T-helper 17 cell (primary cell): ENCODE measurements at regions not wholly inside any gene's neighbourhood (a gene's known extent, or its start where the extent isn't known, plus 50 kb on each side); places are given as distances from the start of the nearest gene placed in this dataset.

Experiments
- ATAC-seq: fragments of 150-1000 bp; cut with Tn5 transposase; 2 replicates; pipeline ENCODE4 v1.10.0; 2021; ENCODE audit warnings: mild to moderate bottlenecking, moderate library complexity
- DNase-seq, 3 donors: peaks; one replicate each; pipeline versions ENCODE4 v3.0.0 to v3.0.0-alpha.2; 2020 to 2021
- H3K9me3 ChIP-seq: one replicate; pipeline ENCODE4 v1.7.0; 2013; ENCODE audit warnings: low read length, mild to moderate bottlenecking; ENCODE audit not compliant: control insufficient read depth, poor library complexity, severe bottlenecking
- H3K27ac Mint-ChIP-seq: one replicate; pipeline ENCODE4 v1.8.0; 2022; ENCODE audit warnings: mild to moderate bottlenecking, moderate library complexity, mixed read lengths
- H3K27me3 Mint-ChIP-seq: one replicate; pipeline ENCODE4 v1.8.0; 2022; ENCODE audit warnings: mixed read lengths
- H3K36me3 Mint-ChIP-seq: one replicate; pipeline ENCODE4 v1.8.0; 2022; ENCODE audit warnings: low read depth, mixed read lengths
- H3K4me1 Mint-ChIP-seq: one replicate; pipeline ENCODE4 v1.8.0; 2022; ENCODE audit warnings: mild to moderate bottlenecking, mixed read lengths
- H3K4me3 Mint-ChIP-seq: one replicate; pipeline ENCODE4 v1.8.0; 2022; ENCODE audit warnings: mild to moderate bottlenecking, moderate library complexity, mixed read lengths

GRCh38 chr7:98679741-98680140 is 62.7 kb downstream of the NPTX2 start:
- no peaks in the 10 kb centered on the region for H3K4me1 Mint-ChIP-seq
- no peaks in the 10 kb centered on the region for H3K9me3 ChIP-seq
- no peak overlapping the region for H3K27ac Mint-ChIP-seq
- H3K27me3 Mint-ChIP-seq = peaks cover 26% of the 10 kb centered on the region
- H3K36me3 Mint-ChIP-seq = no peaks in the 10 kb centered on the region
- no peak for DNase-seq
- no peak for ATAC-seq
- H3K4me3 Mint-ChIP-seq = no peak overlapping the region

- DNase-seq (no peak), ATAC-seq (no peak)
- no peak overlapping the region for H3K4me3 Mint-ChIP-seq
- no peak overlapping the region for H3K27ac Mint-ChIP-seq
- no peaks in the 10 kb centered on the region for H3K4me1 Mint-ChIP-seq
- no peaks in the 10 kb centered on the region for H3K9me3 ChIP-seq
- H3K36me3 Mint-ChIP-seq = no peaks in the 10 kb centered on the region
- H3K27me3 Mint-ChIP-seq = peaks cover 26% of the 10 kb centered on the region
Observed at GRCh38 chr7:98681511-98681910, 64.4 kb downstream of the NPTX2 start.

GRCh38 chr7:98681951-98682350 is 64.9 kb downstream of the NPTX2 start:
- Mint-ChIP-seq H3K36me3 (no peaks in the 10 kb centered on the region), H3K4me1 (no peaks in the 10 kb centered on the region), H3K27me3 (peaks cover 26% of the 10 kb centered on the region), H3K27ac (no peak overlapping the region), H3K4me3 (no peak overlapping the region)
- ATAC-seq = no peak
- no peak for DNase-seq
- no peaks in the 10 kb centered on the region for H3K9me3 ChIP-seq

GRCh38 chr7:98683514-98683913 is 66.4 kb downstream of the NPTX2 start:
- peaks cover 26% of the 10 kb centered on the region for H3K27me3 Mint-ChIP-seq
- ATAC-seq (no peak), DNase-seq (no peak)
- H3K4me1 Mint-ChIP-seq = no peaks in the 10 kb centered on the region
- no peak overlapping the region for H3K27ac Mint-ChIP-seq
- H3K4me3 Mint-ChIP-seq = no peak overlapping the region
- H3K9me3 ChIP-seq = no peaks in the 10 kb centered on the region
- H3K36me3 Mint-ChIP-seq = no peaks in the 10 kb centered on the region

- ATAC-seq = no peak
- no peak overlapping the region for H3K4me3 Mint-ChIP-seq
- peaks cover 10% of the 10 kb centered on the region for H3K27me3 Mint-ChIP-seq
- no peak for DNase-seq
- no peaks in the 10 kb centered on the region for H3K9me3 ChIP-seq
- H3K27ac Mint-ChIP-seq = no peak overlapping the region
- H3K4me1 Mint-ChIP-seq = no peaks in the 10 kb centered on the region
- no peaks in the 10 kb centered on the region for H3K36me3 Mint-ChIP-seq
Observed at GRCh38 chr7:98685541-98685940, 68.5 kb downstream of the NPTX2 start.

GRCh38 chr7:98686466-98687080 is 69.5 kb downstream of the NPTX2 start:
- no peak for DNase-seq
- H3K4me3 Mint-ChIP-seq = no peak overlapping the region
- H3K27me3 Mint-ChIP-seq = peaks cover 6% of the 10 kb centered on the region
- no peak for ATAC-seq
- no peak overlapping the region for H3K27ac Mint-ChIP-seq
- no peaks in the 10 kb centered on the region for H3K36me3 Mint-ChIP-seq
- H3K4me1 Mint-ChIP-seq = no peaks in the 10 kb centered on the region
- no peaks in the 10 kb centered on the region for H3K9me3 ChIP-seq

GRCh38 chr7:98687111-98687751 is 70.1 kb downstream of the NPTX2 start:
- Mint-ChIP-seq H3K4me3 (no peak overlapping the region), H3K27me3 (no peaks in the 10 kb centered on the region), H3K27ac (no peak overlapping the region), H3K36me3 (no peaks in the 10 kb centered on the region), H3K4me1 (no peaks in the 10 kb centered on the region)
- no peak for ATAC-seq
- no peaks in the 10 kb centered on the region for H3K9me3 ChIP-seq
- no peak for DNase-seq

- Mint-ChIP-seq H3K36me3 (no peaks in the 10 kb centered on the region), H3K4me3 (no peak overlapping the region), H3K27me3 (no peaks in the 10 kb centered on the region), H3K27ac (no peak overlapping the region), H3K4me1 (no peaks in the 10 kb centered on the region)
- ATAC-seq (no peak), DNase-seq (no peak)
- H3K9me3 ChIP-seq = no peaks in the 10 kb centered on the region
Observed at GRCh38 chr7:98691619-98692018, 74.5 kb downstream of the NPTX2 start.

- DNase-seq (no peak), ATAC-seq (no peak)
- Mint-ChIP-seq H3K27me3 (no peaks in the 10 kb centered on the region), H3K36me3 (no peaks in the 10 kb centered on the region), H3K4me1 (no peaks in the 10 kb centered on the region), H3K4me3 (no peak overlapping the region), H3K27ac (no peak overlapping the region)
- H3K9me3 ChIP-seq = no peaks in the 10 kb centered on the region
Observed at GRCh38 chr7:98697083-98697482, 80.0 kb downstream of the NPTX2 start.

GRCh38 chr7:98697485-98698240 is 80.6 kb downstream of the NPTX2 start:
- H3K4me3 Mint-ChIP-seq = no peak overlapping the region

GRCh38 chr7:98698976-98699375 is 81.9 kb downstream of the NPTX2 start:
- Mint-ChIP-seq H3K27me3 (no peaks in the 10 kb centered on the region), H3K27ac (no peak overlapping the region), H3K4me1 (no peaks in the 10 kb centered on the region)

More at GRCh38 chr7:98697485-98698240, 80.6 kb downstream of the NPTX2 start:
- no peak for ATAC-seq
- H3K27ac Mint-ChIP-seq = no peak overlapping the region
- DNase-seq = no peak
- no peaks in the 10 kb centered on the region for H3K36me3 Mint-ChIP-seq
- H3K27me3 Mint-ChIP-seq = no peaks in the 10 kb centered on the region
- H3K4me1 Mint-ChIP-seq = no peaks in the 10 kb centered on the region
- H3K9me3 ChIP-seq = no peaks in the 10 kb centered on the region

GRCh38 chr7:98700533-98700932 is 83.4 kb downstream of the NPTX2 start:
- DNase-seq (no peak), ATAC-seq (no peak)
- Mint-ChIP-seq H3K27ac (no peak overlapping the region), H3K36me3 (no peaks in the 10 kb centered on the region), H3K27me3 (peaks cover under 1% of the 10 kb centered on the region), H3K4me1 (no peaks in the 10 kb centered on the region), H3K4me3 (no peak overlapping the region)
- no peaks in the 10 kb centered on the region for H3K9me3 ChIP-seq

More at GRCh38 chr7:98698976-98699375, 81.9 kb downstream of the NPTX2 start:
- no peaks in the 10 kb centered on the region for H3K9me3 ChIP-seq
- H3K36me3 Mint-ChIP-seq = no peaks in the 10 kb centered on the region
- DNase-seq (no peak), ATAC-seq (no peak)
- H3K4me3 Mint-ChIP-seq = no peak overlapping the region

- ATAC-seq (no peak), DNase-seq (no peak)
- H3K4me1 Mint-ChIP-seq = no peaks in the 10 kb centered on the region
- peaks cover 8% of the 10 kb centered on the region for H3K27me3 Mint-ChIP-seq
- H3K4me3 Mint-ChIP-seq = no peak overlapping the region
- no peaks in the 10 kb centered on the region for H3K9me3 ChIP-seq
- H3K36me3 Mint-ChIP-seq = no peaks in the 10 kb centered on the region
- H3K27ac Mint-ChIP-seq = no peak overlapping the region
Observed at GRCh38 chr7:98701372-98701771, 84.3 kb downstream of the NPTX2 start.
